ENCODE measurements at regions not wholly inside any gene's neighbourhood (a gene's known extent, or its start where the extent isn't known, plus 50 kb on each side); places are given as distances from the start of the nearest gene placed in this dataset.

- TF ChIP-seq CTCF (IDR thresholded peaks at IDR 0.05) (no peak), EP300 (IDR thresholded peaks at IDR 0.05) (no peak)
These were observed 439.2 kb downstream of the PLOD2 start for GRCh38 chr3:145721815-145722214.
